ENCODE measurements at regions not wholly inside any gene's neighbourhood (a gene's known extent, or its start where the extent isn't known, plus 50 kb on each side); places are given as distances from the start of the nearest gene placed in this dataset.

DNA sequence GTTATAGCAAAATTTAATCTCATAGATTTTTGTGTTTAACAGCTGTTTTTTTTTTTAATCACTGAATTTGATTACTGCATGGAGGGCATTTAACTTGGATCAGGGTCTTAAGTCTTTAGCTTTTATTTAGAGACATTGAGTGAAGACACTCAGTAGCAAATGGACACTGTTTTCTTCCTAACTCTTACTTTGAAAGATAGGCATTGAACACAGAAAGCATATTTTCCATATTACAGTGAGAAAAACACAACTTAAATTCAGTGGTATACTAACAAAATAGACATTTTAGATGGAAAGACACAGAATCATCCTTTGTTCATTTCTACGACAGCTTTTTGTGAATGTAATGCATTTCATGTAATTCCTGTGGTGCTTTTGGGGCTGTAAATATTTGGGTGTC lies 571.8 kb downstream of the PRKD1 start:
- TF ChIP-seq, protein P1, sequence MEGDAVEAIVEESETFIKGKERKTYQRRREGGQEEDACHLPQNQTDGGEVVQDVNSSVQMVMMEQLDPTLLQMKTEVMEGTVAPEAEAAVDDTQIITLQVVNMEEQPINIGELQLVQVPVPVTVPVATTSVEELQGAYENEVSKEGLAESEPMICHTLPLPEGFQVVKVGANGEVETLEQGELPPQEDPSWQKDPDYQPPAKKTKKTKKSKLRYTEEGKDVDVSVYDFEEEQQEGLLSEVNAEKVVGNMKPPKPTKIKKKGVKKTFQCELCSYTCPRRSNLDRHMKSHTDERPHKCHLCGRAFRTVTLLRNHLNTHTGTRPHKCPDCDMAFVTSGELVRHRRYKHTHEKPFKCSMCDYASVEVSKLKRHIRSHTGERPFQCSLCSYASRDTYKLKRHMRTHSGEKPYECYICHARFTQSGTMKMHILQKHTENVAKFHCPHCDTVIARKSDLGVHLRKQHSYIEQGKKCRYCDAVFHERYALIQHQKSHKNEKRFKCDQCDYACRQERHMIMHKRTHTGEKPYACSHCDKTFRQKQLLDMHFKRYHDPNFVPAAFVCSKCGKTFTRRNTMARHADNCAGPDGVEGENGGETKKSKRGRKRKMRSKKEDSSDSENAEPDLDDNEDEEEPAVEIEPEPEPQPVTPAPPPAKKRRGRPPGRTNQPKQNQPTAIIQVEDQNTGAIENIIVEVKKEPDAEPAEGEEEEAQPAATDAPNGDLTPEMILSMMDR (IDR thresholded peaks at IDR 0.05), result no peak
- no peak for TF ChIP-seq EZH2 (IDR thresholded peaks at IDR 0.05; ENCODE audit: borderline replicate concordance, insufficient read depth, low read depth, low read length, poor library complexity, severe bottlenecking)

Data from B cell (primary cell).